ENCODE measurements at regions not wholly inside any gene's neighbourhood (a gene's known extent, or its start where the extent isn't known, plus 50 kb on each side); places are given as distances from the start of the nearest gene placed in this dataset.

- TF ChIP-seq, protein P1, sequence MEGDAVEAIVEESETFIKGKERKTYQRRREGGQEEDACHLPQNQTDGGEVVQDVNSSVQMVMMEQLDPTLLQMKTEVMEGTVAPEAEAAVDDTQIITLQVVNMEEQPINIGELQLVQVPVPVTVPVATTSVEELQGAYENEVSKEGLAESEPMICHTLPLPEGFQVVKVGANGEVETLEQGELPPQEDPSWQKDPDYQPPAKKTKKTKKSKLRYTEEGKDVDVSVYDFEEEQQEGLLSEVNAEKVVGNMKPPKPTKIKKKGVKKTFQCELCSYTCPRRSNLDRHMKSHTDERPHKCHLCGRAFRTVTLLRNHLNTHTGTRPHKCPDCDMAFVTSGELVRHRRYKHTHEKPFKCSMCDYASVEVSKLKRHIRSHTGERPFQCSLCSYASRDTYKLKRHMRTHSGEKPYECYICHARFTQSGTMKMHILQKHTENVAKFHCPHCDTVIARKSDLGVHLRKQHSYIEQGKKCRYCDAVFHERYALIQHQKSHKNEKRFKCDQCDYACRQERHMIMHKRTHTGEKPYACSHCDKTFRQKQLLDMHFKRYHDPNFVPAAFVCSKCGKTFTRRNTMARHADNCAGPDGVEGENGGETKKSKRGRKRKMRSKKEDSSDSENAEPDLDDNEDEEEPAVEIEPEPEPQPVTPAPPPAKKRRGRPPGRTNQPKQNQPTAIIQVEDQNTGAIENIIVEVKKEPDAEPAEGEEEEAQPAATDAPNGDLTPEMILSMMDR (IDR thresholded peaks at IDR 0.05) = no peak
- TF ChIP-seq POLR2AphosphoS5 (IDR thresholded peaks at IDR 0.05; ENCODE audit: low read depth, low read length) = no peak
- TF ChIP-seq GABPA (IDR thresholded peaks at IDR 0.05; ENCODE audit: low read depth) = no peak
- TF ChIP-seq, protein P2, sequence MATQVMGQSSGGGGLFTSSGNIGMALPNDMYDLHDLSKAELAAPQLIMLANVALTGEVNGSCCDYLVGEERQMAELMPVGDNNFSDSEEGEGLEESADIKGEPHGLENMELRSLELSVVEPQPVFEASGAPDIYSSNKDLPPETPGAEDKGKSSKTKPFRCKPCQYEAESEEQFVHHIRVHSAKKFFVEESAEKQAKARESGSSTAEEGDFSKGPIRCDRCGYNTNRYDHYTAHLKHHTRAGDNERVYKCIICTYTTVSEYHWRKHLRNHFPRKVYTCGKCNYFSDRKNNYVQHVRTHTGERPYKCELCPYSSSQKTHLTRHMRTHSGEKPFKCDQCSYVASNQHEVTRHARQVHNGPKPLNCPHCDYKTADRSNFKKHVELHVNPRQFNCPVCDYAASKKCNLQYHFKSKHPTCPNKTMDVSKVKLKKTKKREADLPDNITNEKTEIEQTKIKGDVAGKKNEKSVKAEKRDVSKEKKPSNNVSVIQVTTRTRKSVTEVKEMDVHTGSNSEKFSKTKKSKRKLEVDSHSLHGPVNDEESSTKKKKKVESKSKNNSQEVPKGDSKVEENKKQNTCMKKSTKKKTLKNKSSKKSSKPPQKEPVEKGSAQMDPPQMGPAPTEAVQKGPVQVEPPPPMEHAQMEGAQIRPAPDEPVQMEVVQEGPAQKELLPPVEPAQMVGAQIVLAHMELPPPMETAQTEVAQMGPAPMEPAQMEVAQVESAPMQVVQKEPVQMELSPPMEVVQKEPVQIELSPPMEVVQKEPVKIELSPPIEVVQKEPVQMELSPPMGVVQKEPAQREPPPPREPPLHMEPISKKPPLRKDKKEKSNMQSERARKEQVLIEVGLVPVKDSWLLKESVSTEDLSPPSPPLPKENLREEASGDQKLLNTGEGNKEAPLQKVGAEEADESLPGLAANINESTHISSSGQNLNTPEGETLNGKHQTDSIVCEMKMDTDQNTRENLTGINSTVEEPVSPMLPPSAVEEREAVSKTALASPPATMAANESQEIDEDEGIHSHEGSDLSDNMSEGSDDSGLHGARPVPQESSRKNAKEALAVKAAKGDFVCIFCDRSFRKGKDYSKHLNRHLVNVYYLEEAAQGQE (IDR thresholded peaks at IDR 0.05; ENCODE audit: low read depth, low read length) = no peak
- TF ChIP-seq, protein P3, sequence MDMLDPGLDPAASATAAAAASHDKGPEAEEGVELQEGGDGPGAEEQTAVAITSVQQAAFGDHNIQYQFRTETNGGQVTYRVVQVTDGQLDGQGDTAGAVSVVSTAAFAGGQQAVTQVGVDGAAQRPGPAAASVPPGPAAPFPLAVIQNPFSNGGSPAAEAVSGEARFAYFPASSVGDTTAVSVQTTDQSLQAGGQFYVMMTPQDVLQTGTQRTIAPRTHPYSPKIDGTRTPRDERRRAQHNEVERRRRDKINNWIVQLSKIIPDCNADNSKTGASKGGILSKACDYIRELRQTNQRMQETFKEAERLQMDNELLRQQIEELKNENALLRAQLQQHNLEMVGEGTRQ (IDR thresholded peaks at IDR 0.05; ENCODE audit: borderline replicate concordance, low read depth, low read length) = no peak
- no peak for TF ChIP-seq GATA2 (CRISPR knock-in tag; IDR thresholded peaks at IDR 0.05)
- TF ChIP-seq RAD21 (IDR thresholded peaks at IDR 0.05; ENCODE audit: low read length) = no peak
- no peak for TF ChIP-seq MXI1 (IDR thresholded peaks at IDR 0.05; ENCODE audit: low read depth, low read length)
- TF ChIP-seq NRF1 (IDR thresholded peaks at IDR 0.05; ENCODE audit: low read depth, low read length) = no peak
- TF ChIP-seq, protein P4, sequence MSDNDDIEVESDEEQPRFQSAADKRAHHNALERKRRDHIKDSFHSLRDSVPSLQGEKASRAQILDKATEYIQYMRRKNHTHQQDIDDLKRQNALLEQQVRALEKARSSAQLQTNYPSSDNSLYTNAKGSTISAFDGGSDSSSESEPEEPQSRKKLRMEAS (IDR thresholded peaks at IDR 0.05; ENCODE audit: low read depth) = no peak
- no peak for TF ChIP-seq EP300 (IDR thresholded peaks at IDR 0.05; ENCODE audit: borderline replicate concordance in 1 of 2, low read depth in 1 of 2, low read length in 1 of 2)
These were observed 303.6 kb upstream of the KIF2A start for GRCh38 chr5:62002436-62002835.
